ENCODE measurements at regions not wholly inside any gene's neighbourhood (a gene's known extent, or its start where the extent isn't known, plus 50 kb on each side); places are given as distances from the start of the nearest gene placed in this dataset.

DNA sequence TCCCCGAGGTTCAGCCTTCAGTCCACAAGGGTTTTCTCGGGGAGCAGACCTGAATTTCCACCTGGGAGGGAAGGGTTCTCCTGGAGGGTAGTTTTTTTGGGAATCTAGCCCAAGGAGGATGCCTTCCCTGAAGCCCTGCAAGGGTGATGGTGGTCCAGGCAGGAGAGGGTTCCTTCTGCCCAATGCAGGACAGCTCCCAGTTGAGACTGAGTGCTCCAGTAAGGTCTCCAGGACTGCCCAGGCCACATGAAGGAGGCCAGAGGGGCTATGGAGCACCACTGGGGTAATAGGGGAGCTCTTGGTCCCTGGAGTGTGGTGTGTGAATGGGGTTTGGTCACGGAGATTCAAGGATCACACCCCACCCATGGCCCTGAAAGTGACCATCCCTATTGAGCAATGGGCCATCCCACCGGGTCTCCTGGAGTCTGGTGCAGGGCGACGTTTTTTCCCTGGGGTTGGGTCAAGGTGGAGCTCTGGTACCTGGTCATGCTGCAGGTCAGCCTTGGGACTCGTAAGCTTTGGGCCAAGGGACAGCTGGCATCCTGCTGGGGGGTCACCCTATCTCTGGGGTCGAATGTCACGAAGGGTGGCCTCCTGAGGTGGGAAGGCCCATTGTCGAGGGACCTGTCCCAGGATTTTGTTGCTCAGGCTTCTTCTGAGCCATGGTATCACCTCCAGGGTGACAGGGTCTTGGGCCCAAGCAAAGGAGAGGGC, 196.5 kb downstream of the UBE3A start:
- Histone ChIP-seq H3K4me1 (ENCODE audit: control insufficient read depth, insufficient read depth, low read length, poor library complexity, severe bottlenecking) (no peaks in the 10 kb centered on the region), H3K36me3 (ENCODE audit: control insufficient read depth, insufficient read depth, low read length) (no peaks in the 10 kb centered on the region), H3K27me3 (ENCODE audit: control insufficient read depth, insufficient read depth, low read length) (no peaks in the 10 kb centered on the region), H3K27ac (ENCODE audit: insufficient read depth, low read length, poor library complexity, severe bottlenecking) (no peak overlapping the region), H3K9me3 (ENCODE audit: control insufficient read depth in 2 of 2, low read length in 2 of 2) (peaks cover 0 to 71% of the 10 kb centered on the region in 2 experiments), H3K4me3 (ENCODE audit: low read depth, low read length) (no peak overlapping the region)
- ATAC-seq (ENCODE audit: low read depth in 2 of 2) (no peak), DNase-seq (no peak)
- H3K27ac Mint-ChIP-seq = no peak overlapping the region
- peaks cover 0 to 19% (median 4%) of the 10 kb centered on the region in 7 donors for H3K9me3 Mint-ChIP-seq
- H3K4me1 Mint-ChIP-seq = no peaks in the 10 kb centered on the region
- H3K27me3 Mint-ChIP-seq = no peaks in the 10 kb centered on the region
- no peak overlapping the region for H3K4me3 Mint-ChIP-seq
- H3K36me3 Mint-ChIP-seq = no peaks in the 10 kb centered on the region

DNA sequence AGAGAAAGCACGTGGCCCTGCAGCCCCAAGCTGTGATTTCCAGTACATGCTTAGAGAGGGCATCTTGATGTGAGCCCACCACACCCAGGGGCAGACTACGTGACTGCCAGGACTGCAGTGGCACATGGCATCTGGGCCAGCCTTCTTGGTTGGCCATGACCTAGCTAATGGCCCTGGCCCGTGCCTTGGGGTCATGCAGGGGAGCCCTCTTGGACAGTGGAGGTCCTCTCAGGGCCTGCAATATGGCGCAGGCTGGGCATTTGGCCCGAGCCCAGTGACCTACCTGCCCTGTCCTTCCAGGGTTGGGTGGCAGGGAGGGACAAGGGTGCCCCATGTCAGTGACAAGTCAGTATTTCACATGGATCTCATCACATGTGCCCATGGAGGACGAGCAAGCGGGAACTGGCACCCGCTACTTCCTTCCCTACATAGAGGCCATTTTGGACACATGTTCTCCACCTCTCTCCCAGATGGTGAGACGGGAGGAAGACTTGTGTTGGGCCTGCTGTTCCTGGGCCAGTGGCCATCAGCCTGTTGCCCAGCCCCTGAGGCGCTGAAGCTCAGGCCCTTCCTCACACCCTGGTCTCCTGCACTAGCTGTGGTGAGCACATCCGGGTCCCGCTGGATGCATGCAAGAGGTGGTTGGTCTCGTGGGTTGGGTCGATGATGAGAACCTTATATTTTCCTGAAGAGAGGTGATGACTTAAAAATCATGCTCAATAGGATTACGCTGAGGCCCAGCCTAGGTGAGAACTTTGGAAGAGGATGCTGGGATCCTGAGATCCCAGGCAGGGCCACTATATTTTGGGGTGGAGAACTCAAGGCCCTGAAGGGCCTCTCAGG, 195.6 kb downstream of the UBE3A start:
- H3K4me1 ChIP-seq (ENCODE audit: control insufficient read depth, insufficient read depth, low read length, poor library complexity, severe bottlenecking) = no peaks in the 10 kb centered on the region
- Mint-ChIP-seq H3K27me3 (no peaks in the 10 kb centered on the region), H3K4me1 (no peaks in the 10 kb centered on the region), H3K27ac (no peak overlapping the region), H3K36me3 (no peaks in the 10 kb centered on the region), H3K4me3 (no peak overlapping the region), H3K9me3 (peaks cover 0 to 17% (median 4%) of the 10 kb centered on the region in 7 donors)
- ATAC-seq (ENCODE audit: low read depth in 2 of 2) = no peak
- no peak for DNase-seq
- peaks cover 0 to 70% of the 10 kb centered on the region in 2 experiments for H3K9me3 ChIP-seq (ENCODE audit: control insufficient read depth in 2 of 2, low read length in 2 of 2)
- H3K4me3 ChIP-seq (ENCODE audit: low read depth, low read length) = no peak overlapping the region
- no peaks in the 10 kb centered on the region for H3K36me3 ChIP-seq (ENCODE audit: control insufficient read depth, insufficient read depth, low read length)
- no peaks in the 10 kb centered on the region for H3K27me3 ChIP-seq (ENCODE audit: control insufficient read depth, insufficient read depth, low read length)
- H3K27ac ChIP-seq (ENCODE audit: insufficient read depth, low read length, poor library complexity, severe bottlenecking) = no peak overlapping the region

DNA sequence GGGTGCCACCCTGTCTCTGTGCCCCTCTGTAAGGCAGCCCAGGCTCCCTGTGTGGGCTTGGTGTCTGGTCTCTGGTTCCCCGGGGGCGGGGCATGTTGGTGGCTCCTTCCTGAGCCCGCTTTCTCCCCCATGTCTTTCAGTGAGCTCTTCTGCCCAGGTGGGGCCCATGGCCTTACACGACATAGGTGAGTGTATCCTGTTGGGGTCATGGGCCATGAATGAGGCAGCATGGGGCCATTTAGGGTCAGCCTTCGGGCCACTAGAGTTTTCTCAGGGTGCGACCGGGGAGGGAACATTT, 195.1 kb downstream of the UBE3A start:
- no peaks in the 10 kb centered on the region for H3K27me3 Mint-ChIP-seq
- Histone ChIP-seq H3K36me3 (ENCODE audit: control insufficient read depth, insufficient read depth, low read length) (no peaks in the 10 kb centered on the region), H3K27ac (ENCODE audit: insufficient read depth, low read length, poor library complexity, severe bottlenecking) (no peak overlapping the region), H3K4me3 (ENCODE audit: low read depth, low read length) (no peak overlapping the region), H3K4me1 (ENCODE audit: control insufficient read depth, insufficient read depth, low read length, poor library complexity, severe bottlenecking) (no peaks in the 10 kb centered on the region), H3K9me3 (ENCODE audit: control insufficient read depth in 2 of 2, low read length in 2 of 2) (peaks cover 0 to 65% of the 10 kb centered on the region in 2 experiments), H3K27me3 (ENCODE audit: control insufficient read depth, insufficient read depth, low read length) (no peaks in the 10 kb centered on the region)
- H3K36me3 Mint-ChIP-seq = no peaks in the 10 kb centered on the region
- no peaks in the 10 kb centered on the region for H3K4me1 Mint-ChIP-seq
- peaks cover 0 to 13% (median 4%) of the 10 kb centered on the region in 7 donors for H3K9me3 Mint-ChIP-seq
- DNase-seq = no peak
- H3K27ac Mint-ChIP-seq = no peak overlapping the region
- no peak overlapping the region for H3K4me3 Mint-ChIP-seq
- ATAC-seq (ENCODE audit: low read depth in 2 of 2) = no peak

DNA sequence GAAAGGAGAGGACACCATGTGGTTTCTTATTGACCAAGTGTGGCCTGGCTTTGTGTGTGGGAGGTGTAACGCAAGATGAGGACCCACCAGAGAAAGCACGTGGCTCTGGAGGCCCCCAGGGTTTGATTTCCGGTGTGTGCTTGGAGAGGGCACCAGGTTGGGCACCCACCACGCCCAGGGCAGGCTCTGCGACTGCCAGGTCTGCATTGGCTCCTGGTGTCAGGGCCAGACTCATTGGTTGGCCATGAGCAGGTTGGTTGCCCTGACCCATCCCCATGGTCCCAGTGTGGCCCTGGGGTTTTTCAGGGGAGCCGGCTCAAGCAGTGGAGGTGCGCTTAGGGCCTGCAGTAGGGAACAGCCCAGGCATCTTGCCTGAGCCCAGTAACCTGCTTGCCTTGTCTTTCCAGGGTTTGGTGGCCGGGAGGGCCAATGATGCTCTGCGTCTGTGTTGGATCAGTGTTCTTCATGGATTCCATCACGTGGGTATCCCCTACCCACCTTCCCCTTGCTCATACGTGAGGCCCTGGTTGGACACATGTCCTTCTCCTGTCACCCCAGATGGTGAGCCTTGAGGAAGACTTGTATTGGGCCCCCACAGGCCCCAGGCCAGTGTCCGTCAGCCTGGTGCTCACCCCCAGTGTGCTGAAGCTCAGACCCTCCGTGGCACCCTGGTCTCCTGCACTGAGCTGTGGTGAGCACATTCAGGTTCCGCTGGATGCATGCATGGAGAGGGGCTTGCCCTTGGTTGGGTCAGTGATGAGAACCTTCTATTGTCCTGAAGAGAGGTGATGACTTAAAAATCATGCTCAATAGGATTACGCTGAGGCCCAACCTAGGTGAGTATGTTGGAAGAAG, 193.9 kb downstream of the UBE3A start:
- no peaks in the 10 kb centered on the region for H3K36me3 Mint-ChIP-seq
- Histone ChIP-seq H3K36me3 (ENCODE audit: control insufficient read depth, insufficient read depth, low read length) (no peaks in the 10 kb centered on the region), H3K27ac (ENCODE audit: insufficient read depth, low read length, poor library complexity, severe bottlenecking) (no peak overlapping the region), H3K4me1 (ENCODE audit: control insufficient read depth, insufficient read depth, low read length, poor library complexity, severe bottlenecking) (no peaks in the 10 kb centered on the region), H3K27me3 (ENCODE audit: control insufficient read depth, insufficient read depth, low read length) (no peaks in the 10 kb centered on the region), H3K9me3 (ENCODE audit: control insufficient read depth in 2 of 2, low read length in 2 of 2) (peaks cover 0 to 58% of the 10 kb centered on the region in 2 experiments), H3K4me3 (ENCODE audit: low read depth, low read length) (no peak overlapping the region)
- DNase-seq (no peak), ATAC-seq (ENCODE audit: low read depth in 2 of 2) (no peak)
- no peak overlapping the region for H3K4me3 Mint-ChIP-seq
- H3K4me1 Mint-ChIP-seq = no peaks in the 10 kb centered on the region
- H3K27me3 Mint-ChIP-seq = no peaks in the 10 kb centered on the region
- no peak overlapping the region for H3K27ac Mint-ChIP-seq
- peaks cover 0 to 14% (median 4%) of the 10 kb centered on the region in 7 donors for H3K9me3 Mint-ChIP-seq

DNA sequence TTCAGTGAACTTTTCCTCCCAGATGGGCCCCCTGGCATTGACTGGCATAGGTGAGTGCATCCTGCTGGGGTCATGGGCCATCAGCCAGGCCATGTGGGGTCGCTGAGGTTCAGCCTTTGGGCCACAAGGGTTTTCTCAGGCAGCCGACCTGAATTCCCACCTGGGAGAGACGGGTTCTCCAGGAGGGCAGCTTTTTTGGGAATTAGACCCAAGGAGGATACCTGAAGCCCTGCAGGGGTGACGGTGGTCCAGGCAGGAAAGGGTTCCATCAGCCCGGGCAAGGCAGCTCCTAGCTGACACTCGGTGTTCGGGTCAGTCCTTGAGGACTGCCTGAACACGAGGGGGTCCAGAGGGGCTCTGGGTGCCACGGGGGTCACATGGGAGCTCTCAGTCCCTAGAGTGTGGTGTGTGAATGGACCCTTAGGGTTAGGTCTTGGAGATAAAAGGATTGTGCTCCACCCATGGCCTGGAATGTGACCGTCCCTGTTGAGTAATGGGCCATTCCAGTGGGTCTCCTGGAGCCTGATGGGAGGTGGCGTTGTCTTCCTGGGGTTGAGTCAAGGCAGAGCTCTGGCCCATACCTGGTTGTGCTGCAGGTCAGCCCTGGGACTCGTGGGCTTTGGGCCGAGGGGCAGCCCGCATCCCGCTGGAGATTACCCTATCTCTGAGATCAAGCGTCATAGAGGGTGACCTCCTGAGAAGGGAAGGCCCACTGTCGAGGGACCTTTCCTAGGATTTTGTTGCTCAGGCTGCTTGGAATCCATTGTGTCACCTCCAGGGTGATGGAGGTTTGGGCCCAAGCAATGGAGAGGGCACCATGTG, 192.8 kb downstream of the UBE3A start:
- H3K4me1 Mint-ChIP-seq = no peaks in the 10 kb centered on the region
- no peaks in the 10 kb centered on the region for H3K36me3 ChIP-seq (ENCODE audit: control insufficient read depth, insufficient read depth, low read length)
- H3K27ac ChIP-seq (ENCODE audit: insufficient read depth, low read length, poor library complexity, severe bottlenecking) = no peak overlapping the region
- H3K36me3 Mint-ChIP-seq = no peaks in the 10 kb centered on the region
- no peak overlapping the region for H3K4me3 Mint-ChIP-seq
- H3K9me3 ChIP-seq (ENCODE audit: control insufficient read depth in 2 of 2, low read length in 2 of 2) = peaks cover 0 to 62% of the 10 kb centered on the region in 2 experiments
- H3K4me1 ChIP-seq (ENCODE audit: control insufficient read depth, insufficient read depth, low read length, poor library complexity, severe bottlenecking) = no peaks in the 10 kb centered on the region
- no peak overlapping the region for H3K4me3 ChIP-seq (ENCODE audit: low read depth, low read length)
- DNase-seq (no peak), ATAC-seq (ENCODE audit: low read depth in 2 of 2) (no peak)
- no peaks in the 10 kb centered on the region for H3K27me3 ChIP-seq (ENCODE audit: control insufficient read depth, insufficient read depth, low read length)
- H3K27ac Mint-ChIP-seq = no peak overlapping the region
- peaks cover 0 to 13% (median 4%) of the 10 kb centered on the region in 7 donors for H3K9me3 Mint-ChIP-seq
- H3K27me3 Mint-ChIP-seq = no peaks in the 10 kb centered on the region

DNA sequence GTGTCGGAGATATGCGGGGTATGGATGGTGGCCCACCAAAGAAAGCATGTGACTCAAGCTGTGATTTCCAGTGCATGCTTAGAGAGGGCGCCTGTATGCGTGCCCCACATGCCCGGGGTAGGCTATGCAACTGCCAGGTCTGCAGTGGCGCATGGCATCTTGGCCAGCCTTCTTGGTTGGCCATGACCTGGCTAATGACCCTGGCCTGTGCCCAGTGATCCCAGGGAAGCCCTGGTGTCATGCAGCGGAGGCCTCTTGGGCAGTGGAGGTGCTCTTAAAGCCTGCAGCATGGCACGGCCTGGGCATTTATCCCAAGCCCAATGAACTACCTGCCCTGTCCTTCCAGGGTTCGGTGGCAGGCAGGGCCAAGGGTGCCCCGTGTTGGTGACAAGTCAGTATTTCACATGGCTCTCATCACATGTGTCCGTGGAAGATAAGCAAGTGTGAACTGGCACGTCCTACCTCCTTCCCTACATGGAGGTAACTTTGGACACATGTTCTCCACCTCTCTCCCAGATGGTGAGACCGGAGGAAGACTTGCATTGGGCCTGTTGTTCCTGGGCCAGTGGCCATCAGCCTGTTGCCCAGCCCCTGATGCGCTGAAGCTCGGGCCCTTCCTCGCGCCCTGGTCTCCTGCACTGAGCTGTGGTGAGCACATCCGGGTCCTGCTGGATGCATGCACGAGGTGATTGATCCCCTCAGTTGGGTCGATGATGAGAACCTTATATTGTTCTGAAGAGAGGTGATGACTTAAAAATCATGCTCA, 192.0 kb downstream of the UBE3A start:
- Histone ChIP-seq H3K36me3 (ENCODE audit: control insufficient read depth, insufficient read depth, low read length) (no peaks in the 10 kb centered on the region), H3K27me3 (ENCODE audit: control insufficient read depth, insufficient read depth, low read length) (no peaks in the 10 kb centered on the region), H3K27ac (ENCODE audit: insufficient read depth, low read length, poor library complexity, severe bottlenecking) (no peak overlapping the region), H3K9me3 (ENCODE audit: control insufficient read depth in 2 of 2, low read length in 2 of 2) (peaks cover 0 to 63% of the 10 kb centered on the region in 2 experiments), H3K4me1 (ENCODE audit: control insufficient read depth, insufficient read depth, low read length, poor library complexity, severe bottlenecking) (no peaks in the 10 kb centered on the region), H3K4me3 (ENCODE audit: low read depth, low read length) (no peak overlapping the region)
- ATAC-seq (ENCODE audit: low read depth in 2 of 2) = no peak
- no peak for DNase-seq
- Mint-ChIP-seq H3K36me3 (no peaks in the 10 kb centered on the region), H3K27ac (no peak overlapping the region), H3K4me3 (no peak overlapping the region), H3K27me3 (no peaks in the 10 kb centered on the region), H3K4me1 (no peaks in the 10 kb centered on the region), H3K9me3 (peaks cover 0 to 14% (median 4%) of the 10 kb centered on the region in 7 donors)
